Liver (tissue), 3 donors: ENCODE measurements at regions not wholly inside any gene's neighbourhood (a gene's known extent, or its start where the extent isn't known, plus 50 kb on each side); places are given as distances from the start of the nearest gene placed in this dataset.

Experiments
- ATF3 ChIP-seq: IDR thresholded peaks from 2 replicates; pipeline ENCODE4 v1.6.1; 2016; ENCODE audit warnings: antibody characterized with exemption
- CTCF ChIP-seq: fragments of 150-350 bp; IDR thresholded peaks from 2 replicates; pipeline ENCODE4 v1.5.1; 2017; ENCODE audit warnings: improper control_type of control experiment, low read depth, low read length; ENCODE audit not compliant: missing input control
- FOXA2 ChIP-seq: IDR thresholded peaks from 2 replicates; pipeline ENCODE4 v1.6.1; 2016; ENCODE audit warnings: antibody characterized with exemption
- GABPA ChIP-seq, 2 donors: IDR thresholded peaks in 1 of 2; conservative IDR thresholded peaks in 1 of 2; 2 replicates each; pipeline ENCODE4 v1.6.1; 2016; ENCODE audit warnings: antibody characterized with exemption in 2 of 2, mild to moderate bottlenecking in 1 of 2, moderate library complexity in 1 of 2
- RAD21 ChIP-seq, 2 donors: IDR thresholded peaks; 2 replicates each; pipeline ENCODE4 v1.6.1; 2016; ENCODE audit warnings: antibody characterized with exemption in 2 of 2, mild to moderate bottlenecking in 2 of 2
- SP1 ChIP-seq: IDR thresholded peaks from 2 replicates; pipeline ENCODE4 v1.6.1; 2018; ENCODE audit warnings: antibody characterized with exemption, mild to moderate bottlenecking
- TAF1 ChIP-seq: conservative IDR thresholded peaks from 2 replicates; pipeline ENCODE4 v1.6.1; 2016; ENCODE audit warnings: antibody characterized with exemption, mild to moderate bottlenecking
- donor health status: healthy.
- donor health status: healthy.

- no peak for TF ChIP-seq FOXA2
- no peak for TF ChIP-seq TAF1
- no peak for TF ChIP-seq GABPA (IDR thresholded peaks at IDR 0.05 in 1 of 2, conservative IDR thresholded peaks at IDR 0.05 in 1 of 2)
- TF ChIP-seq RAD21 (IDR thresholded peaks at IDR 0.05), result no peak
- TF ChIP-seq CTCF, result no peak
- no peak for TF ChIP-seq SP1
- TF ChIP-seq ATF3, result no peak
Measured at GRCh38 chr15:25095179-25095578, 140.4 kb downstream of the SNRPN start.
